H1 (cell line): ENCODE measurements at regions not wholly inside any gene's neighbourhood (a gene's known extent, or its start where the extent isn't known, plus 50 kb on each side); places are given as distances from the start of the nearest gene placed in this dataset.

Experiments
- CTCF ChIA-PET: fragments of 300-600 bp; sonication (Branson Sonifier 250); formaldehyde crosslinking; loops from one replicate; lab custom pipeline; 2021; ENCODE audit not compliant: partially characterized antibody; lab: Charles Lee
- POLR2A ChIA-PET: fragments of 300-600 bp; sonication (Branson Sonifier 250); formaldehyde crosslinking; loops from one replicate; lab custom pipeline; 2021; ENCODE audit warnings: inconsistent platforms; ENCODE audit not compliant: partially characterized antibody; lab: Charles Lee
- DNase-seq, 2 experiments: peaks; one replicate each; pipeline versions ENCODE4 v3.0.0 to v3.0.0-alpha.2; 2010 to 2022; ENCODE audit warnings: low spot score in 2 of 2, low read depth in 1 of 2, mixed read lengths in 1 of 2
- FAIRE-seq: peaks from 2 replicates; lab custom pipeline; 2011; peaks lifted over from hg19 to GRCh38; lab: Jason Lieb, UNC
- H2AFZ ChIP-seq: 2 replicates; pipeline ENCODE4 v1.8.1; 2012; ENCODE audit warnings: low read length, inconsistent platforms
- H2AK5ac ChIP-seq: 2 replicates; pipeline ENCODE4 v1.6.1; 2013; ENCODE audit warnings: low read depth, low read length
- H2BK120ac ChIP-seq: replicated peaks from 2 replicates; pipeline ENCODE3; 2013; ENCODE audit warnings: low read depth, low read length, inconsistent platforms
- H2BK12ac ChIP-seq: 2 replicates; pipeline ENCODE4 v1.6.1; 2013; ENCODE audit warnings: low read depth, low read length
- H2BK15ac ChIP-seq: 2 replicates; pipeline ENCODE4 v1.6.1; 2013; ENCODE audit warnings: low read length
- H2BK20ac ChIP-seq: 2 replicates; pipeline ENCODE4 v1.6.1; 2013; ENCODE audit warnings: low read length
- H2BK5ac ChIP-seq: 2 replicates; pipeline ENCODE4 v1.6.1; 2013; ENCODE audit warnings: low read depth, low read length
- H3K14ac ChIP-seq: 2 replicates; pipeline ENCODE4 v1.6.1; 2013; ENCODE audit warnings: inconsistent platforms; ENCODE audit not compliant: insufficient read length
- H3K18ac ChIP-seq: 2 replicates; pipeline ENCODE4 v1.6.1; 2013; ENCODE audit warnings: low read length; ENCODE audit errors: extremely low read depth
- H3K23ac ChIP-seq: 2 replicates; pipeline ENCODE4 v1.6.1; 2013; ENCODE audit warnings: inconsistent platforms; ENCODE audit not compliant: insufficient read length
- H3K23me2 ChIP-seq: 2 replicates; pipeline ENCODE4 v1.6.1; 2013; ENCODE audit warnings: low read depth, low read length
- H3K27ac ChIP-seq: 2 replicates; pipeline ENCODE4 v1.6.1; 2011; ENCODE audit warnings: low read depth, low read length, inconsistent platforms
- H3K27me3 ChIP-seq, 4 experiments: replicated peaks in 1 of 4; 1 replicate in 1 of 4; 2 replicates in 3 of 4; pipeline versions ENCODE4 v1.6.1 to v1.8.1; 2011 to 2013; ENCODE audit warnings: low read length in 3 of 4, mild to moderate bottlenecking in 3 of 4, inconsistent platforms in 2 of 4, mixed read lengths in 2 of 4, moderate library complexity in 1 of 4; ENCODE audit not compliant: control insufficient read depth in 3 of 4, insufficient read depth in 3 of 4; ENCODE audit errors: extremely low read depth in 1 of 4
- H3K36me3 ChIP-seq, 4 experiments: 2 replicates each; pipeline versions ENCODE4 v1.6.1 to v1.8.1; 2011 to 2013; ENCODE audit warnings: mild to moderate bottlenecking in 4 of 4, low read length in 3 of 4, moderate library complexity in 2 of 4, control low read depth in 1 of 4, inconsistent platforms in 1 of 4; ENCODE audit not compliant: insufficient read depth in 4 of 4, control insufficient read depth in 2 of 4
- H3K4ac ChIP-seq: replicated peaks from 2 replicates; pipeline ENCODE3; 2013; ENCODE audit warnings: low read length, low read depth, mixed read lengths, inconsistent platforms; ENCODE audit not compliant: insufficient read length
- H3K4me1 ChIP-seq, 4 experiments: replicated peaks in 1 of 4; 1 replicate in 1 of 4; 2 replicates in 3 of 4; pipeline versions ENCODE4 v1.6.1 to v1.8.1; 2011 to 2013; ENCODE audit warnings: low read length in 3 of 4, inconsistent platforms in 2 of 4, mixed read lengths in 1 of 4; ENCODE audit not compliant: insufficient read depth in 4 of 4, control insufficient read depth in 3 of 4
- H3K4me2 ChIP-seq, 2 experiments: 2 replicates each; pipeline versions ENCODE4 v1.6.1 to v1.8.1; 2011 to 2013; ENCODE audit warnings: low read depth in 2 of 2, low read length in 2 of 2, control low read depth in 1 of 2, inconsistent platforms in 1 of 2, mild to moderate bottlenecking in 1 of 2; ENCODE audit not compliant: insufficient read depth in 1 of 2
- H3K4me3 ChIP-seq, 4 experiments: fragments of 200-600, 300-600 bp in 1 of 4; sonication (generic), shearing (Covaris generic), sonication (Bioruptor Twin) in 1 of 4; 2 replicates each; pipeline versions ENCODE4 v1.5.1 to v1.8.1; 2011 to 2016; ENCODE audit warnings: low read length in 4 of 4, low read depth in 3 of 4, control low read depth in 2 of 4, inconsistent platforms in 2 of 4, mild to moderate bottlenecking in 2 of 4, mixed read lengths in 1 of 4, moderate library complexity in 1 of 4; ENCODE audit not compliant: insufficient read depth in 2 of 4; ENCODE audit errors: extremely low read depth in 1 of 4
- H3K56ac ChIP-seq: replicated peaks from 2 replicates; pipeline ENCODE3; 2013; ENCODE audit warnings: low read depth, mild to moderate bottlenecking, mixed read lengths, low read length, inconsistent platforms; ENCODE audit not compliant: insufficient read length
- H3K79me1 ChIP-seq: 2 replicates; pipeline ENCODE4 v1.6.1; 2013; ENCODE audit warnings: low read depth, low read length, control low read depth
- H3K79me2 ChIP-seq, 2 experiments: 2 replicates each; pipeline versions ENCODE4 v1.6.1 to v1.8.1; 2012 to 2013; ENCODE audit warnings: low read length in 2 of 2, mild to moderate bottlenecking in 2 of 2, inconsistent platforms in 1 of 2; ENCODE audit not compliant: insufficient read depth in 2 of 2, control insufficient read depth in 1 of 2
- H3K9ac ChIP-seq, 4 experiments: replicated peaks in 1 of 4; 1 replicate in 1 of 4; 2 replicates in 3 of 4; pipeline versions ENCODE4 v1.6.1 to v1.8.1; 2011 to 2013; ENCODE audit warnings: low read depth in 3 of 4, low read length in 3 of 4, control low read depth in 2 of 4, mild to moderate bottlenecking in 2 of 4, moderate library complexity in 2 of 4, inconsistent platforms in 1 of 4; ENCODE audit errors: extremely low read depth in 1 of 4
- H3K9me3 ChIP-seq, 2 experiments: 2 replicates each; pipeline versions ENCODE4 v1.6.1 to v1.8.1; 2012 to 2013; ENCODE audit warnings: mild to moderate bottlenecking in 2 of 2, moderate library complexity in 2 of 2, control low read depth in 1 of 2, inconsistent platforms in 1 of 2, low read depth in 1 of 2, low read length in 1 of 2, mixed read lengths in 1 of 2; ENCODE audit not compliant: insufficient read depth in 2 of 2
- H4K20me1 ChIP-seq, 2 experiments: replicated peaks in 1 of 2; 2 replicates each; pipeline versions ENCODE3 to v1.8.1; 2011 to 2013; ENCODE audit warnings: inconsistent platforms in 2 of 2, low read length in 2 of 2, mild to moderate bottlenecking in 1 of 2; ENCODE audit not compliant: insufficient read depth in 2 of 2, control insufficient read depth in 1 of 2
- H4K5ac ChIP-seq: 2 replicates; pipeline ENCODE4 v1.6.1; 2013; ENCODE audit warnings: low read length, low read depth, mixed read lengths, inconsistent platforms; ENCODE audit not compliant: insufficient read length
- H4K8ac ChIP-seq: 2 replicates; pipeline ENCODE4 v1.8.0; 2013; ENCODE audit warnings: mild to moderate bottlenecking, moderate library complexity, low read length, inconsistent platforms; ENCODE audit not compliant: insufficient read depth; ENCODE audit errors: extremely low read depth
- H4K91ac ChIP-seq: replicated peaks from 2 replicates; pipeline ENCODE3; 2013; ENCODE audit warnings: low read length, mixed read lengths, inconsistent platforms; ENCODE audit not compliant: insufficient read length
- CREB1 ChIP-seq: IDR thresholded peaks from 2 replicates; pipeline ENCODE4 v1.6.1; 2012; ENCODE audit warnings: inconsistent platforms
- RXRA ChIP-seq: IDR thresholded peaks from 2 replicates; pipeline ENCODE4 v1.6.1; 2011; ENCODE audit warnings: low read depth, mild to moderate bottlenecking, low read length, moderate library complexity; ENCODE audit not compliant: insufficient read depth
- SIX5 ChIP-seq: IDR thresholded peaks from 2 replicates; pipeline ENCODE4 v1.6.1; 2011; ENCODE audit warnings: mild to moderate bottlenecking, low read depth, low read length
- TCF12 ChIP-seq: IDR thresholded peaks from 2 replicates; pipeline ENCODE4 v1.6.1; 2011; ENCODE audit warnings: low read depth, mild to moderate bottlenecking, low read length
- USF2 ChIP-seq: IDR thresholded peaks from 2 replicates; pipeline ENCODE4 v1.6.1; 2011; ENCODE audit warnings: low read length, improper control_type of control experiment

DNA sequence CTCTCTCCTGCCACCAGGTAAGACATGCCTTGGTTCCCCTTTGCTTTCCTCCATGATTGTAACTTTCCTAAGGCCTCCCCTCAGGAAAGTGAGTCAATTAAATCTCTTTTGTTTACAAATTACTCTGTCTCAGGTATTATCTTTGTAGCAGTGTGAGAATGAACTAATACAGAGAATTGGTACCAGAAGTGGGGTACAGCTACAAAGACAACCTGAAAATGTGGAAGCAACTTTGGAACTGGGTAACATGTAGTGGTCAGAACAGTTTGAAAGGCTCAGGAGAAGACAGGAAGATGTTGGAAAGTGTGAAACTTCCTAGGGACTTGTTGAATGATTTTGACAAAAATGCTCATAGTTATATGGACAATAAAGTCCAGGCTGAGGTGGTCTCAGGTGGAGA lies 97.2 kb downstream of the FAM170A start:
- Histone ChIP-seq H4K91ac (no peak overlapping the region), H3K4me2 (no peak overlapping the region), H2BK20ac (no peak overlapping the region), H4K5ac (no peak overlapping the region), H2AFZ (no peak overlapping the region), H3K14ac (no peak overlapping the region), H3K36me3 (peaks cover 0 to 3% (median 0%) of the 10 kb centered on the region in 4 experiments; a peak in 1 of 8 replicates), H3K4ac (no peak overlapping the region), H3K4me1 (no peaks in the 10 kb centered on the region), H2BK12ac (no peak overlapping the region), H3K9ac (no peak overlapping the region), H2AK5ac (no peak overlapping the region), H4K20me1 (no peaks in the 10 kb centered on the region), H3K79me1 (no peaks in the 10 kb centered on the region), H3K27ac (no peak overlapping the region), H2BK5ac (no peak overlapping the region), H3K56ac (no peak overlapping the region), H3K79me2 (no peaks in the 10 kb centered on the region), H3K27me3 (peaks cover 0 to 1% (median 0%) of the 10 kb centered on the region in 4 experiments; a peak in 1 of 7 replicates), H4K8ac (no peak overlapping the region), H2BK120ac (no peak overlapping the region), H3K23ac (no peak overlapping the region), H3K23me2 (no peaks in the 10 kb centered on the region), H2BK15ac (no peak overlapping the region)
- DNase-seq (no peak), FAIRE-seq (no peak)
- no peak for TF ChIP-seq RXRA
- TF ChIP-seq USF2: no peak
- TF ChIP-seq SIX5: no peak
- no peak for TF ChIP-seq TCF12
- TF ChIP-seq CREB1: no peak
- TF ChIP-seq, all 59 proteins: peak for 0
- Histone ChIP-seq H3K18ac (no peak overlapping the region), H3K9me3 (peaks cover 12 to 13% of the 10 kb centered on the region in 2 experiments; a peak in 3 of 4 replicates), H3K4me3 (no peak overlapping the region)
- CTCF ChIA-PET: no interaction called here
- POLR2A ChIA-PET: interaction anchor here (0.7 kb wide), 1 partner anchor 25 kb away, joined by 3 read pairs; no protein-coding TSS in a partner anchor
